Neural progenitor cell (in vitro differentiated cells): ENCODE measurements at regions not wholly inside any gene's neighbourhood (a gene's known extent, or its start where the extent isn't known, plus 50 kb on each side); places are given as distances from the start of the nearest gene placed in this dataset.

ENCODE experiments used
- DNase-seq: peaks from one replicate; pipeline ENCODE4 v3.0.0-alpha.2; 2016; ENCODE audit warnings: low spot score
- H2AFZ ChIP-seq: fragments of 200-600 bp; sonication (generic); replicated peaks from 2 replicates; pipeline ENCODE4 v1.6.1; 2016; ENCODE audit warnings: antibody characterized with exemption
- H3F3A ChIP-seq: fragments of 200-600 bp; sonication (generic); 2 replicates; pipeline ENCODE4 v1.6.1; 2016; ENCODE audit warnings: antibody characterized with exemption, low read depth
- H3K27ac ChIP-seq: fragments of 200-600 bp; sonication (generic); 2 replicates; pipeline ENCODE4 v1.5.1; 2016; ENCODE audit warnings: mild to moderate bottlenecking
- H3K27me3 ChIP-seq: fragments of 200-600 bp; sonication (generic); 2 replicates; pipeline ENCODE4 v1.6.1; 2016; ENCODE audit warnings: mild to moderate bottlenecking, moderate library complexity
- H3K36me3 ChIP-seq: fragments of 200-600 bp; sonication (generic); 2 replicates; pipeline ENCODE4 v1.5.1; 2016
- H3K4me1 ChIP-seq: fragments of 200-600 bp; sonication (generic); 2 replicates; pipeline ENCODE4 v1.6.1; 2016; ENCODE audit warnings: mixed run types
- H3K4me2 ChIP-seq: fragments of 200-600 bp; sonication (generic); 2 replicates; pipeline ENCODE4 v1.6.1; 2016
- H3K4me3 ChIP-seq: fragments of 200-600 bp; sonication (generic); 2 replicates; pipeline ENCODE4 v1.5.1; 2016
- H3K79me2 ChIP-seq: fragments of 200-600 bp; sonication (generic); 2 replicates; pipeline ENCODE4 v1.6.1; 2016; ENCODE audit warnings: low read depth
- H3K9ac ChIP-seq: fragments of 200-600 bp; sonication (generic); 2 replicates; pipeline ENCODE4 v1.6.1; 2016
- H3K9me3 ChIP-seq: fragments of 200-600 bp; sonication (generic); 2 replicates; pipeline ENCODE4 v1.5.1; 2016; ENCODE audit warnings: low read depth
- H4K20me1 ChIP-seq: fragments of 200-600 bp; sonication (generic); 2 replicates; pipeline ENCODE4 v1.6.1; 2016; ENCODE audit warnings: low read depth
- H3K27ac Mint-ChIP-seq: 3 replicates; pipeline ENCODE4 v1.8.0; 2021; ENCODE audit warnings: mixed read lengths
- H3K27me3 Mint-ChIP-seq: 2 replicates; pipeline ENCODE4 v1.8.0; 2022; ENCODE audit warnings: low read depth, mild to moderate bottlenecking, inconsistent platforms, moderate library complexity, mixed read lengths; ENCODE audit not compliant: insufficient read depth
- H3K36me3 Mint-ChIP-seq: 3 replicates; pipeline ENCODE4 v1.8.0; 2021; ENCODE audit warnings: mixed read lengths
- H3K4me1 Mint-ChIP-seq: 3 replicates; pipeline ENCODE4 v1.8.0; 2021; ENCODE audit warnings: mixed read lengths
- H3K4me3 Mint-ChIP-seq: 3 replicates; pipeline ENCODE4 v1.8.0; 2021; ENCODE audit warnings: mild to moderate bottlenecking, moderate library complexity, mixed read lengths
- H3K9me3 Mint-ChIP-seq: 3 replicates; pipeline ENCODE4 v1.8.0; 2020; ENCODE audit warnings: mixed read lengths
- EZH2 ChIP-seq: fragments of 200-600 bp; sonication (generic); IDR thresholded peaks from 2 replicates; pipeline ENCODE4 v1.6.1; 2017; ENCODE audit warnings: antibody characterized with exemption, mild to moderate bottlenecking, moderate library complexity
- EZH2phosphoT487 ChIP-seq: fragments of 200-600 bp; sonication (generic); IDR thresholded peaks from 2 replicates; pipeline ENCODE4 v1.6.1; 2017; ENCODE audit warnings: antibody characterized with exemption
- TF ChIP-seq, protein P1 (sequence below): fragments of 200-600 bp; sonication (generic); IDR thresholded peaks from 2 replicates; pipeline ENCODE4 v1.5.1; 2017; ENCODE audit warnings: antibody characterized with exemption, mild to moderate bottlenecking

DNA sequence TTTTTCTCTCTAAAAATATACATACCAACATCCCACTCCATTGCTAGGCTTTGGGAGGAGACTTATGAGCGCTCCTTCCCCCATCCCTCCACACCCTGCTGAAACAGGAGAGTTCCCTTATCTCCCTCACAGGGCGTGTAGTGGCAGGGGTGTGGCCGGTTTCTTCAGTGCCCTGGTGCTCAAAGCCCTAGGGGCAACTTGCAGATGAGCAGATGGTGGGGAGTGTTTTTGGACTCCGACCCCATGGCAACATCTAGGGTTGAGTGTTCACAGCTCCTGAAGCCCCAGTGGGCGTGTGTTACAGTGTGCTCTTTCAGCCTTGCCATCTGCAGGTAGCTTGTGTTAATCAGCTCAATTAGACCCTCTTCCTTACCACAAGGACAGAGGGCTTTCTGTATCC lies 409.5 kb downstream of the MAT2B start:
- no peak for DNase-seq
- TF ChIP-seq, protein P1, sequence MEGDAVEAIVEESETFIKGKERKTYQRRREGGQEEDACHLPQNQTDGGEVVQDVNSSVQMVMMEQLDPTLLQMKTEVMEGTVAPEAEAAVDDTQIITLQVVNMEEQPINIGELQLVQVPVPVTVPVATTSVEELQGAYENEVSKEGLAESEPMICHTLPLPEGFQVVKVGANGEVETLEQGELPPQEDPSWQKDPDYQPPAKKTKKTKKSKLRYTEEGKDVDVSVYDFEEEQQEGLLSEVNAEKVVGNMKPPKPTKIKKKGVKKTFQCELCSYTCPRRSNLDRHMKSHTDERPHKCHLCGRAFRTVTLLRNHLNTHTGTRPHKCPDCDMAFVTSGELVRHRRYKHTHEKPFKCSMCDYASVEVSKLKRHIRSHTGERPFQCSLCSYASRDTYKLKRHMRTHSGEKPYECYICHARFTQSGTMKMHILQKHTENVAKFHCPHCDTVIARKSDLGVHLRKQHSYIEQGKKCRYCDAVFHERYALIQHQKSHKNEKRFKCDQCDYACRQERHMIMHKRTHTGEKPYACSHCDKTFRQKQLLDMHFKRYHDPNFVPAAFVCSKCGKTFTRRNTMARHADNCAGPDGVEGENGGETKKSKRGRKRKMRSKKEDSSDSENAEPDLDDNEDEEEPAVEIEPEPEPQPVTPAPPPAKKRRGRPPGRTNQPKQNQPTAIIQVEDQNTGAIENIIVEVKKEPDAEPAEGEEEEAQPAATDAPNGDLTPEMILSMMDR = no peak
- no peak for TF ChIP-seq EZH2phosphoT487
- TF ChIP-seq EZH2 = no peak
- Histone ChIP-seq H3K4me3 (no peak overlapping the region), H3K4me2 (no peak overlapping the region), H3K27me3 (no peaks in the 10 kb centered on the region), H3K9ac (no peak overlapping the region), H3K79me2 (no peaks in the 10 kb centered on the region), H4K20me1 (no peaks in the 10 kb centered on the region), H3K36me3 (no peaks in the 10 kb centered on the region), H3K4me1 (no peaks in the 10 kb centered on the region), H3K27ac (no peak overlapping the region), H3K9me3 (no peaks in the 10 kb centered on the region), H2AFZ (no peak overlapping the region), H3F3A (no peaks in the 10 kb centered on the region)
- H3K27ac Mint-ChIP-seq = no peak overlapping the region
- no peak overlapping the region for H3K4me3 Mint-ChIP-seq
- peaks cover 2% of the 10 kb centered on the region for H3K36me3 Mint-ChIP-seq
- peaks cover 6% of the 10 kb centered on the region for H3K9me3 Mint-ChIP-seq
- peaks cover 15% of the 10 kb centered on the region for H3K4me1 Mint-ChIP-seq
- H3K27me3 Mint-ChIP-seq = peaks cover 2% of the 10 kb centered on the region

DNA sequence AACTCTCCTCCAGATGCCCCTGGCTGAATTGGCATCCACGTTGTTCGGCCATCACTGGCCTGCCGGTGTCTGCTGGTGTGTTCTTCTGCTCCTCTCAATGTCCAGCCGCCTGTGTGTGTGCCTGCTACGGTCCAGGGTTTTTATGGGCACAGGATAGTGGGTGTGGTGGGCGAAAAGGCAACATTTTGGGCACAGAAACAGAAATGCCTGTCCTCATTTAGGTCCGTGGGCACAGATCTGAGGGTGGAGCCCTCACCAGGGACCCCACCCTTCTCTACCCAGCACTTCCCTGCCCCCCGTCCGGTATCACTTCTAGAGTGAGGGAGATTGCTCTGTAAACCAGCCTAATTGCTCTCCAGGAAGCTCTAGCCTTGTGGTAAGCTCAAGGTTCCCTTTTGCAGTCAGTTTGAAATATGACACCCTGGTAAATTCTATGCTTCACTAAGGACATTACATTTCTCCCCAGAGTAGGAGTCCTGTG lies 410.1 kb downstream of the MAT2B start:
- no peaks in the 10 kb centered on the region for H4K20me1 ChIP-seq
- H3K4me1 ChIP-seq = no peaks in the 10 kb centered on the region
- H3K4me2 ChIP-seq = no peak overlapping the region
- Mint-ChIP-seq H3K27ac (peak overlapping the region; percentile 11), H3K36me3 (peaks cover 2% of the 10 kb centered on the region), H3K4me3 (peak overlapping the region; percentile 25), H3K4me1 (peaks cover 15% of the 10 kb centered on the region), H3K27me3 (peaks cover 2% of the 10 kb centered on the region), H3K9me3 (peaks cover 8% of the 10 kb centered on the region)
- peak; percentile 8 for DNase-seq
- H3K79me2 ChIP-seq = no peaks in the 10 kb centered on the region
- no peak overlapping the region for H3K4me3 ChIP-seq
- no peaks in the 10 kb centered on the region for H3K27me3 ChIP-seq
- no peaks in the 10 kb centered on the region for H3F3A ChIP-seq
- H3K9ac ChIP-seq = no peak overlapping the region
- TF ChIP-seq, protein P1 = no peak
- TF ChIP-seq EZH2 = no peak
- no peak for TF ChIP-seq EZH2phosphoT487
- no peaks in the 10 kb centered on the region for H3K36me3 ChIP-seq
- H3K9me3 ChIP-seq = no peaks in the 10 kb centered on the region
- no peak overlapping the region for H3K27ac ChIP-seq
- H2AFZ ChIP-seq = no peak overlapping the region

DNA sequence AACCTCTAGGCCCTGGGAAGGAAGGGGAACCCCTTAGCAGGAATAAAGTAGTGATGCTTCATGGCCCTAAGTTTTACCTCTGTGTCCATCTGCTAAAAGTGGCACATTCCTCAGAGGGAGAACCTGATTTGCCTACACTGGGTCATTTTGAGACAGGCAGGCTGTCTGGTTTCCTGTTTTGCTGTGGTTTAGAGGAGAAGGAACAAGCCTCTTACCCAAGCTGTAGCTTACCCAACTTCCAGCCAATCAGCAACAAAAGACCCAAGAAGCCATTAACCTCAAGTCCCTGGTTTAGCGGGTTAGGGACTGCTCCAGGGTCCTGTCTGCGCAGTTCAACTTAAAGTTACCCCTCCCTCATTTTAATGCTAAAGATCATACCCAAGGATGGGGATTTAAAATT lies 411.0 kb downstream of the MAT2B start:
- H3K9me3 Mint-ChIP-seq = peaks cover 13% of the 10 kb centered on the region
- Histone ChIP-seq H3K27me3 (no peaks in the 10 kb centered on the region), H3K4me1 (no peaks in the 10 kb centered on the region), H3K4me2 (no peak overlapping the region), H3K36me3 (no peaks in the 10 kb centered on the region), H3K27ac (no peak overlapping the region), H2AFZ (peak overlapping the region; percentile 55), H4K20me1 (no peaks in the 10 kb centered on the region), H3K9me3 (no peaks in the 10 kb centered on the region), H3K4me3 (no peak overlapping the region), H3K9ac (no peak overlapping the region), H3K79me2 (no peaks in the 10 kb centered on the region), H3F3A (no peaks in the 10 kb centered on the region)
- no peak for TF ChIP-seq EZH2
- H3K4me3 Mint-ChIP-seq = no peak overlapping the region
- peaks cover 2% of the 10 kb centered on the region for H3K36me3 Mint-ChIP-seq
- peaks cover 15% of the 10 kb centered on the region for H3K4me1 Mint-ChIP-seq
- H3K27me3 Mint-ChIP-seq = peaks cover 2% of the 10 kb centered on the region
- DNase-seq = no peak
- no peak overlapping the region for H3K27ac Mint-ChIP-seq

DNA sequence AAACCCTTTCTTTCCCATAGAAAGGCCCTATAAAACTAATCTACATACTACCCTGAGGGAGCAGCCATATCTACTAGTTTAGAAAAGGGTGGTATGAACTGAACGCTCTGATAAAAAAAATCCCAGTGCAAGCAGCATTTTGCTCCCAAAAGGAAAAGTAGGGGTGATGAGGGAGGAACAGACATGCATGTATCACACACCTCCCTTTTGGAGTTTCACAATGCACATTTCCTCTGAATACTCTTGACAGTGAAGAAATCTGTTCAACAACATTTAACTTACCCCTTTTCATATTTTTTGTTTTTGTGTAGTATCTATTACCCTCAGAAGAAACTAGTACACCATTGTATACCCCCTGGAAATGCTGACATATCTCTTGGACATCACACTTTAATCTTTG lies 411.4 kb downstream of the MAT2B start:
- no peaks in the 10 kb centered on the region for H3K4me1 ChIP-seq
- H3K36me3 ChIP-seq = no peaks in the 10 kb centered on the region
- H3K36me3 Mint-ChIP-seq = peaks cover 2% of the 10 kb centered on the region
- peaks cover 13% of the 10 kb centered on the region for H3K9me3 Mint-ChIP-seq
- no peak overlapping the region for H3K4me3 ChIP-seq
- no peak overlapping the region for H3K27ac ChIP-seq
- TF ChIP-seq, protein P1 = no peak
- TF ChIP-seq EZH2 (no peak), EZH2phosphoT487 (no peak)
- DNase-seq = no peak
- no peaks in the 10 kb centered on the region for H3K9me3 ChIP-seq
- H3K9ac ChIP-seq = no peak overlapping the region
- no peak overlapping the region for H3K4me3 Mint-ChIP-seq
- no peak overlapping the region for H2AFZ ChIP-seq
- no peak overlapping the region for H3K27ac Mint-ChIP-seq
- peaks cover 2% of the 10 kb centered on the region for H3K27me3 Mint-ChIP-seq
- H3K79me2 ChIP-seq = no peaks in the 10 kb centered on the region
- H3K4me2 ChIP-seq = no peak overlapping the region
- H3F3A ChIP-seq = no peaks in the 10 kb centered on the region
- H3K4me1 Mint-ChIP-seq = peaks cover 11% of the 10 kb centered on the region
- no peaks in the 10 kb centered on the region for H3K27me3 ChIP-seq
- H4K20me1 ChIP-seq = no peaks in the 10 kb centered on the region
